Ecto neural progenitor cell (in vitro differentiated cells): ENCODE measurements at regions not wholly inside any gene's neighbourhood (a gene's known extent, or its start where the extent isn't known, plus 50 kb on each side); places are given as distances from the start of the nearest gene placed in this dataset.

Experiments
- DNase-seq: peaks from one replicate; pipeline ENCODE4 v3.0.0-alpha.2; 2018; ENCODE audit warnings: low spot score

GRCh38 chr11:23680488-23681230, 816.2 kb upstream of the LUZP2 start:
- no peak for DNase-seq

- no peak for DNase-seq
Measured at GRCh38 chr11:23684701-23685100, 812.2 kb upstream of the LUZP2 start.

GRCh38 chr11:23687991-23688390, 808.9 kb upstream of the LUZP2 start:
- no peak for DNase-seq

GRCh38 chr11:23688411-23688810, 808.4 kb upstream of the LUZP2 start:
- no peak for DNase-seq

GRCh38 chr11:23688835-23689234, 808.0 kb upstream of the LUZP2 start:
- DNase-seq: no peak

GRCh38 chr11:23696688-23697415, 800.0 kb upstream of the LUZP2 start:
- no peak for DNase-seq

GRCh38 chr11:23704183-23704582, 792.7 kb upstream of the LUZP2 start:
- no peak for DNase-seq

- DNase-seq: no peak
Measured at GRCh38 chr11:23711981-23712380, 784.9 kb upstream of the LUZP2 start.

GRCh38 chr11:23719016-23719415, 777.8 kb upstream of the LUZP2 start:
- no peak for DNase-seq

- no peak for DNase-seq
Measured at GRCh38 chr11:23723861-23724260, 773.0 kb upstream of the LUZP2 start.

GRCh38 chr11:23725752-23726151, 771.1 kb upstream of the LUZP2 start:
- DNase-seq: no peak

- DNase-seq: no peak
Measured at GRCh38 chr11:23727387-23727786, 769.5 kb upstream of the LUZP2 start.

- DNase-seq: no peak
Measured at GRCh38 chr11:23727794-23728193, 769.1 kb upstream of the LUZP2 start.

GRCh38 chr11:23729088-23729487, 767.8 kb upstream of the LUZP2 start:
- no peak for DNase-seq

GRCh38 chr11:23730307-23730998, 766.4 kb upstream of the LUZP2 start:
- no peak for DNase-seq

GRCh38 chr11:23732026-23732425, 764.8 kb upstream of the LUZP2 start:
- no peak for DNase-seq

GRCh38 chr11:23746896-23747295, 750.0 kb upstream of the LUZP2 start:
- no peak for DNase-seq

- no peak for DNase-seq
Measured at GRCh38 chr11:23749762-23750430, 747.0 kb upstream of the LUZP2 start.

GRCh38 chr11:23751280-23751679, 745.6 kb upstream of the LUZP2 start:
- no peak for DNase-seq

GRCh38 chr11:23755076-23755475, 741.8 kb upstream of the LUZP2 start:
- no peak for DNase-seq

- DNase-seq: no peak
Measured at GRCh38 chr11:23755769-23756168, 741.1 kb upstream of the LUZP2 start.

- no peak for DNase-seq
Measured at GRCh38 chr11:23759489-23759888, 737.4 kb upstream of the LUZP2 start.

- no peak for DNase-seq
Measured at GRCh38 chr11:23764286-23764685, 732.6 kb upstream of the LUZP2 start.
